ACHN (cell line): ENCODE measurements at regions not wholly inside any gene's neighbourhood (a gene's known extent, or its start where the extent isn't known, plus 50 kb on each side); places are given as distances from the start of the nearest gene placed in this dataset.

ENCODE experiments used
- DNase-seq: peaks from one replicate; pipeline ENCODE4 v3.0.0-alpha.2; 2015
- in situ Hi-C: cut with HindIII; loops from 2 replicates; pipeline ENCODE4 v1.10.0; 2017; ENCODE audit warnings: low sequenced_read_pairs, low pct_ligation_motif_present, low pct_unique_long_range_greater_than_20kb

DNA sequence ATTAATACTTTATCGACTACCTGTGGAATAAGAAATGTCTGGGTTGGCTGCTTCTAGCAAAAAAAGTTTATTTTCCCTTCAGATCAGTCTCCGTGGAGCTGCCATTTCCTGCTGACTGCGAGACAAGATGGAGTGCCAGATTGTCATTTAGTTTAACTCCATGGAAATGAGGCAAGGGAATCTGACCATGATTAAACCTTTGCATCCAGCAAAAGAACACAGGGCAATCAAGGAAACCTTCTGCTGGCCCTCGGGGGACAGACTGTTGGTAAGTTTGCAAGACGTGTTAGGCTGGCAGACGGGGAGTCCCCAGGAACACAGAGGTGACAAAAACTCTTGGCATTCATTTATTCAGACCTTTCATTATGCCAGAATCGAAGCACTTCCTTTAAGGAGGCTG lies 52.2 kb upstream of the SPACA1 start:
- no peak for DNase-seq

GRCh38 chr6:87993356-87993755 lies 54.3 kb upstream of the SPACA1 start:
- in situ Hi-C loops = no loop called here
- DNase-seq = no peak

More for the DNA sequence above, 52.2 kb upstream of the SPACA1 start:
- in situ Hi-C loops = no loop called here

DNA sequence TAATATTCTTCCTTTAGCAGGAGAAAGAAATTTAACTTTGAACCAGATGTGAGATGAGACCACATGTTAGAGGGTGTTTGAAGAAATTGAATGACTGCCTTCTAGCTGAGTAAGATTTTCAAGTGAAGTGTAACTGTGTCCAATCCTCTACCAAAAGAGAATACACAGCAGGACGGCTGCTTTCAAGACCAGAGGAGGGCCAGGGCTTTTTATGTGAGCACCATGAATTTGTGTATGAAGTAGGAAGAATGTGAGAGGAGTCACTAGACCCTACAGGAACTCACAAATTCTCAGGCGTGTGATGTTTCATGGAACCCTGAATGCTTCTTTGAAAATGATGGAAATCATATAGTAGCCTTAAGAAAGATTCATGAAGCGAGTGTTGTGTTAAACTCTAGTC lies 56.8 kb upstream of the SPACA1 start:
- in situ Hi-C loops = no loop called here
- DNase-seq = no peak

DNA sequence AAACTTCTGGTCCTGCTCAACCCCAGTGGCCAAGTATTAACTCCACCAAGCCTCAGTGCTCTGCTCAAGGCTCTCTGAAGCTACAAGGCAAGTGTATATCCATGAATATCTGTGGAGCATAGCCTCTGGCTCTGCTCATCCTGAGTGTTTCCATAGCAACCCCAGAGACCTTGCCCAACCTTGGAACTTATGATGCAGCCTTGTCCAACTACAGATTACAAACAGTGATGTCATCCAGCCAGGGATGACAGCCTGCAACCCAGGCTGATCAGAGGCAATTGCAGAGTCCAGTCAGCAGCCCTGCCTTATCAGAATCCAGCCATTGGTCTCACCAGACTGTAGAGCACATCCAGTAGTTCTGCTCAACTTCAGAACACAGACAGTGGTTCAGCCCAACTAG lies 65.5 kb upstream of the SPACA1 start:
- DNase-seq = no peak
- in situ Hi-C loops = no loop called here

GRCh38 chr6:87979737-87980136 lies 67.9 kb upstream of the SPACA1 start:
- in situ Hi-C loops = no loop called here
- no peak for DNase-seq

GRCh38 chr6:87976616-87977015 lies 71.0 kb upstream of the SPACA1 start:
- DNase-seq = no peak

DNA sequence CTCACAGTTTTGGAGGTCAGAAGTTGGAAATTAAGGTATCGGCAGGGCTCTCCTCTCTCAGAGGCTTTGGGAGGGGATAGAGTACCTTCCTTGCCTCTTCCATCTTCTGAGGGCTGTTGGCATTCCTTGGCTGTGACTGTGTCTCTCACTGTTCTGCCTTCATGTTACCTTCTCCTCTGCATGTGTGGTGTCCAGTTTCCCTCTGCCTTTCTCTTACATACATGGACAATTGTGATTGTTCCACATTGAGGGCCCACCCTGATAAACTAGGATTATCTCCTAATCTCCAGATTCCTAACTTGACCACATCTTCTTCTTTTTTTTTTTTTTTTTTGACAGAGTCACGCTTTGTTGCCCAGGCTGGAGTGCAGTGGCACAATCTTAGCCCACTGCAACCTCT lies 72.1 kb upstream of the SPACA1 start:
- DNase-seq = no peak
- in situ Hi-C loops = no loop called here

More at GRCh38 chr6:87976616-87977015, 71.0 kb upstream of the SPACA1 start:
- in situ Hi-C loops = no loop called here

- in situ Hi-C loops = no loop called here
- no peak for DNase-seq
Observed at GRCh38 chr6:87972279-87972678, 75.4 kb upstream of the SPACA1 start.

GRCh38 chr6:87971605-87972262 lies 75.9 kb upstream of the SPACA1 start:
- DNase-seq = no peak
- in situ Hi-C loops = no loop called here

DNA sequence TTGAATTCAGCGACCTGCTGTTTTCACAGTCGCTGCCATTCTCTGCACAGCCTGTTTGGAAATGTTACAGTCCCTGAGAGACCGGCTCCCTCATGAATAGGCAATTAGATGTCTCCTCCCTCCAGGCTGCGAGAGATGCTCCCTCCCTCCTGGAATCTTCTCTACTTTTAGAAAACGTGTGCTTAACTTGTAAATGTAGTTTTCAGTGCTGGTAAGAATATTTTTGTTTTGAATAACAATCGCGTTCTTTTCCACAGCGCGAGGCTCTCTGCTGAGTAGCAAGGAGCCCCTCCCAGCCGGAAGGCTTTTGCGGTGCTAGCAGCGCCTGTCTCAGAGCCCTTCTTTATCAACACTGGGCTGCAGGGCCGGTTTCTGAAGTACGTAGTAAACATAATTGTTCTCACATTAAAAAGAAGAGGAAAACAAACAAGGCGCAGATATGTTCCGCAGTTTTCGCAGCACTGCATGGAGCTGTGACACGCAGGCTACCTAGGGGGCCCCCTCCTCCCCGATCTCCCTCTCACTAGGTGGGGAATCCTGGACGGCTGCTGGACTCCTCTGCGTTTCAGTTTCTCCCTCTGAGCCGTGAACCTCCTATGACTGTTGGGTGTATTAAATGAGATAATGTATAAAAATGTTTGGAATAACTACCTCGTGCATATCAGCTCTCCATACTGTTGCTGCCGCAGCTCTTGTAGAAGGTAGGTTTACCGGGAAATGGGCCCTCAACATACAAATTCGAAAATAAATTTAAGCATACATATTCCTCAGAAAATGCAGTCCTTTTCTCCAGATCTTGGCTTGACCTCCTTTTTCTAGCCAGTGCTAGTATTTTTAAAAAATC lies 79.0 kb upstream of the SPACA1 start:
- DNase-seq = peak; percentile 0
- in situ Hi-C loops = no loop called here

DNA sequence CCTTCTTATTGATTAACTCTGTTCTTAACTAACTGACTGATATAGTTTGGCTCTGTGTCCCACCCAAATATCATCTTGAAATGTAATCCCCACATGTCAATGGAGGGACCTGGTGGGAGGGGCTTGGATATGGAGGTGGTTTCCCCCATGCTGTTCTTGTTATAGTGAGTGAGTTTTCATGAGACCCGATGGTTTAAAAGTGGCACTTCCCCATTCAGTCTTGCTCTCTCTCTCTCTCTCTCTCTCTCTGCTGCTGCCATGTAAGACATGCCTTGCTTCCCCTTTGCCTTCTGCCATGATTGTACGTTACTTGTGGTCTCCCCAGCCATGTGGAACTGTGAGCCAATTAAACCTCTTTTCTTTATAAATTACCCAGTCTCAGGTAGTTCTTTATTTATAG lies 81.8 kb upstream of the SPACA1 start:
- DNase-seq = no peak
- in situ Hi-C loops = no loop called here

- DNase-seq = no peak
- in situ Hi-C loops = no loop called here
Observed at GRCh38 chr6:87959083-87959482, 88.6 kb upstream of the SPACA1 start.

DNA sequence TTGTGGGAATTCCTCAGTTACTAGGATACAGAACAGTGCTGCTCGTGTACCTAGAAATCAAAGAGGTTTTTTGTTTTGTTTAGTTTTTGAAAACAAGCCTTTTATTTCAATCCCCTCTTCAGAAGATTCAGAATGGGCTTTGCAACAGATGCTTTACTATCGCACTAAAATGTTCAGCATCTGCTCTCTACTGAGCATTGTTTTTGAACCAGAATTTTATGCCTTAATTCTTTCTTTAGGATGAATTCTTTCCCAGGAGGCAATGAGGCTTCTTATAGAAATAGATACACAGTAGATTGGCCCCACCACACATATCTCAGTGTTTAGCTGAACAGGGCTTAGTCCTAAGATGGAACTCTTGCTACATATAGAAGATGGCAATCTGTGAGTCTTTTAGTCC lies 95.9 kb upstream of the SPACA1 start:
- no peak for DNase-seq
- in situ Hi-C loops = no loop called here

GRCh38 chr6:87950614-87951013 lies 97.0 kb upstream of the SPACA1 start:
- in situ Hi-C loops = no loop called here
- DNase-seq = no peak

GRCh38 chr6:87949194-87949593 lies 98.4 kb upstream of the SPACA1 start:
- no peak for DNase-seq
- in situ Hi-C loops = no loop called here

GRCh38 chr6:87946669-87947068 lies 101.0 kb upstream of the SPACA1 start:
- DNase-seq = no peak
- in situ Hi-C loops = no loop called here

GRCh38 chr6:87945966-87946365 lies 101.7 kb upstream of the SPACA1 start:
- in situ Hi-C loops = no loop called here
- no peak for DNase-seq

- DNase-seq = no peak
- in situ Hi-C loops = no loop called here
Observed at GRCh38 chr6:87945181-87945580, 102.5 kb upstream of the SPACA1 start.

GRCh38 chr6:87944541-87944954 lies 103.1 kb upstream of the SPACA1 start:
- no peak for DNase-seq
- in situ Hi-C loops = no loop called here

- in situ Hi-C loops = no loop called here
- no peak for DNase-seq
Observed at GRCh38 chr6:87943191-87943590, 104.5 kb upstream of the SPACA1 start.
